Activated CD4-positive, alpha-beta memory T cell treated with anti-CD3 and anti-CD28 coated beads for 36 hours (primary cell): ENCODE measurements at regions not wholly inside any gene's neighbourhood (a gene's known extent, or its start where the extent isn't known, plus 50 kb on each side); places are given as distances from the start of the nearest gene placed in this dataset.

Experiments
- CTCF ChIA-PET: fragments of 350-600 bp; sonication (Branson Sonifier 250); formaldehyde crosslinking; loops from one replicate; lab custom pipeline; 2021; ENCODE audit warnings: antibody characterized with exemption, inconsistent platforms; lab: Charles Lee
- POLR2A ChIA-PET: fragments of 350-600 bp; sonication (Branson Sonifier 250); formaldehyde crosslinking; loops from one replicate; lab custom pipeline; 2021; ENCODE audit warnings: antibody characterized with exemption; lab: Charles Lee
- DNase-seq: peaks from one replicate; pipeline ENCODE4 v3.0.0-alpha.2; 2020
- H3K27ac Mint-ChIP-seq: one replicate; pipeline ENCODE4 v1.8.0; 2021; ENCODE audit warnings: mixed read lengths
- H3K27me3 Mint-ChIP-seq: one replicate; pipeline ENCODE4 v1.8.0; 2021; ENCODE audit warnings: mixed read lengths
- H3K36me3 Mint-ChIP-seq: one replicate; pipeline ENCODE4 v1.8.0; 2021; ENCODE audit warnings: mixed read lengths
- H3K4me1 Mint-ChIP-seq: one replicate; pipeline ENCODE4 v1.8.0; 2021; ENCODE audit warnings: low read depth, mixed read lengths
- H3K4me3 Mint-ChIP-seq: one replicate; pipeline ENCODE4 v1.8.0; 2021; ENCODE audit warnings: mild to moderate bottlenecking, mixed read lengths
- H3K9me3 Mint-ChIP-seq: one replicate; pipeline ENCODE4 v1.8.0; 2021; ENCODE audit warnings: mixed read lengths
- intact Hi-C: fragments of 100-400 bp; cut with micrococcal nuclease; formaldehyde crosslinking; loops from one replicate; pipeline ENCODE4 v1.15.1; 2023

- Mint-ChIP-seq H3K27ac (no peak overlapping the region), H3K27me3 (no peaks in the 10 kb centered on the region), H3K4me3 (no peak overlapping the region), H3K36me3 (no peaks in the 10 kb centered on the region), H3K4me1 (no peaks in the 10 kb centered on the region), H3K9me3 (no peaks in the 10 kb centered on the region)
- DNase-seq: no peak
- CTCF ChIA-PET: no interaction called here
- intact Hi-C loops: no loop called here
- POLR2A ChIA-PET: no interaction called here
Measured at GRCh38 chr13:104691767-104692467, 1625.7 kb upstream of the SLC10A2 start.

GRCh38 chr13:104686484-104686883 is 1620.3 kb upstream of the SLC10A2 start:
- POLR2A ChIA-PET: no interaction called here
- no peaks in the 10 kb centered on the region for H3K9me3 Mint-ChIP-seq
- DNase-seq: no peak
- no peaks in the 10 kb centered on the region for H3K27me3 Mint-ChIP-seq
- H3K4me3 Mint-ChIP-seq: no peak overlapping the region
- H3K36me3 Mint-ChIP-seq: no peaks in the 10 kb centered on the region
- CTCF ChIA-PET: no interaction called here
- no peak overlapping the region for H3K27ac Mint-ChIP-seq
- intact Hi-C loops: no loop called here
- no peaks in the 10 kb centered on the region for H3K4me1 Mint-ChIP-seq

DNA sequence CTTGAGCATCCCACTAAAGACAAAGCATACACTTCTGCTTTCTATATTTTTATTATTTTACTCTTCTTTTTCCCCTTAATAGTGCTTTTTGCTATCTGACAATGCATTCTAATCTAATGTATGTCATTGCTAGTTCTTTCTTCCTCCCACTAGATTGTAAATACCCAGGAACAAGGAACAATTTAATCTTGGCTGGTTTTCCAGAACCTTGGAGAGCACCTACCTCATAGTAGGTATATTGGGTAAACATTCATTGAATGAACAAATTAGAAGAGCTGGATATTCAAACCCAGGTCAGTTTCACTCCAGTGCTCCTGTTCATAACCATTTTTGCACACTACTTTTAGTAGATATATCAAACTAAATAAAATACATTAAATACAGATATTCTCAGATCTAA is 1617.6 kb upstream of the SLC10A2 start:
- intact Hi-C loops: no loop called here
- Mint-ChIP-seq H3K4me3 (no peak overlapping the region), H3K27ac (no peak overlapping the region), H3K9me3 (no peaks in the 10 kb centered on the region), H3K27me3 (no peaks in the 10 kb centered on the region), H3K36me3 (no peaks in the 10 kb centered on the region), H3K4me1 (no peaks in the 10 kb centered on the region)
- ChIA-PET POLR2A (no interaction called here), CTCF (no interaction called here)
- DNase-seq: no peak

DNA sequence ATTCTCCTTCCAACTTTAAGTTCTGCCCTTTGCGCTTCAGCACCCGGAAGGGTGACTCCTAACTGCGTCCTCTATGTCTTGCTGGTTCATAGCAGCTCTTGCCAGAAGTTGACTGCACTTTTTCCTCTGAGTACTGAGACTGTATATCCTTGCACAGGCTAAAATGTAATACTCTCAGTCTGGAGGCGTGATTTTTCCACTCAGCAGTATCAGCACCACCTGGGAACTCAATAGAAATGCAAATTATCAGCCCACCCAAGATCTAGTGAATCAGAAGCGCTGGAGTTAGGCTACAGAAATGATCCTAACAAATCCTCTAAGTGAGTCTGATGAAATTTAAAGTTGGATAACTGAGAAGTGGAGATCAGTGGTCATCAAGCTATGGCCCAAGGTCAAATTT is 1611.9 kb upstream of the SLC10A2 start:
- POLR2A ChIA-PET: no interaction called here
- H3K36me3 Mint-ChIP-seq: no peaks in the 10 kb centered on the region
- H3K9me3 Mint-ChIP-seq: no peaks in the 10 kb centered on the region
- H3K4me3 Mint-ChIP-seq: no peak overlapping the region
- CTCF ChIA-PET: no interaction called here
- H3K27me3 Mint-ChIP-seq: no peaks in the 10 kb centered on the region
- no peak overlapping the region for H3K27ac Mint-ChIP-seq
- no peaks in the 10 kb centered on the region for H3K4me1 Mint-ChIP-seq
- intact Hi-C loops: no loop called here
- no peak for DNase-seq

DNA sequence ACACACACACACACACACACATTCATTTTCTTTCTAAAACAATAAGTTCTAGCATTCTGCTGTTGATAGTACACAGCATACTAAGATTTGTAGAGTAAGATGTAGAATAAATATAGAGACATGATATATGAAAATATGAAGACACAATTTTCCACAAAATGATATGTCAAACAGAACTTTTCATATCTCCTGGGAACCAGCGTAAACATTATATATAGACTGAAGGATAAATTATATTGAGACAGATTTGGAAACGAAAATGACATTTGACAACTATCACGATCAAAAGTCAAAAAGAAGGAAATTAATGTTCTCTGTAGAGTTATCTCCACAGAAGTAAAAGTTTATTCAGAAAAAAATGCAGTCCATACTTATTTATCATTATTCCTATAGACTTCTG is 1605.7 kb upstream of the SLC10A2 start:
- Mint-ChIP-seq H3K27ac (no peak overlapping the region), H3K36me3 (no peaks in the 10 kb centered on the region), H3K4me1 (no peaks in the 10 kb centered on the region), H3K9me3 (no peaks in the 10 kb centered on the region), H3K4me3 (no peak overlapping the region), H3K27me3 (no peaks in the 10 kb centered on the region)
- ChIA-PET POLR2A (no interaction called here), CTCF (no interaction called here)
- DNase-seq: no peak
- intact Hi-C loops: no loop called here

DNA sequence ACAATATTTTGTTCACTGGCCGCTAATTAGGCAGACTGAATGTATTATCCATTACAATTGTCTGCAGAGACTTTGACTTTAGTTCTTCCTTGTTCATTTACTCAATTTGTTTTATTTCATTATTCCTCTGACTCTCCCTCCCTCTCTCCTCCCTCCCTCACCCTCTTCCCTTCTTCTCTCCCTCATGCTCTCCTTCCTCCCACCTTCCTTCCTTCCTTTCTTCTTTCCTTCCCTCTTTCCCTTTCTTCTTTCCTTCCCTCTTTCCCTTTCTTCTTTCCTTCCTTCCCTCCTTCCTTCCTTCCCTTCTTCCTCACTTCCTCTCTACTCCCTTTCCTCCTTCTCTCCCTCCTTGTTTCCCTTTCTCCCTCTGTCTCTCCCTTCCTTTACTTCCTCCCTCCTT is 1591.0 kb upstream of the SLC10A2 start:
- Mint-ChIP-seq H3K27me3 (no peaks in the 10 kb centered on the region), H3K4me1 (no peaks in the 10 kb centered on the region), H3K36me3 (no peaks in the 10 kb centered on the region), H3K4me3 (no peak overlapping the region), H3K9me3 (no peaks in the 10 kb centered on the region), H3K27ac (no peak overlapping the region)
- ChIA-PET CTCF (interaction anchor here (0.6 kb wide), 1 partner anchor 296 kb away, joined by 3 read pairs; no protein-coding TSS in a partner anchor), POLR2A (no interaction called here)
- intact Hi-C loops: no loop called here
- no peak for DNase-seq

DNA sequence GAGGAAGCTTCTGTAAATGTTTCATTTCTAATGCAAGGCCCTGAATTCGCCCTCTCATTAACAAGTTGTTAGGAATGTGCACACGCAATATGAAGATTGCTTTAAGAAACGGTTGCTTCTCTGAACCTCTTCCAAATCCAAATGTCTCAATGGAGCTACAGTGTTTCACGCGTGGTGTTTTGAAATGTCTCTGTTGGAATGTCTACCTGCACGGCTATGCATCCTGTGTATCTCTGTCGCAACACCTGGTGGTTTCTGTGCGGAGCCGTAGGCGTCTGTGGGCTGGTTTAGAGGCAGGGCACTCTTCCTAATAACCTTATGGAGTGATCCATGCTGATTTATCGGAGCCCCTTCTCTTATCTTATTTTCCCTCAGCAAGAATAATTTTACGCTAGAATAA is 1584.2 kb upstream of the SLC10A2 start:
- ChIA-PET POLR2A (no interaction called here), CTCF (no interaction called here)
- H3K36me3 Mint-ChIP-seq: no peaks in the 10 kb centered on the region
- no peaks in the 10 kb centered on the region for H3K9me3 Mint-ChIP-seq
- DNase-seq: no peak
- intact Hi-C loops: no loop called here
- no peak overlapping the region for H3K4me3 Mint-ChIP-seq
- H3K4me1 Mint-ChIP-seq: no peaks in the 10 kb centered on the region
- no peak overlapping the region for H3K27ac Mint-ChIP-seq
- H3K27me3 Mint-ChIP-seq: no peaks in the 10 kb centered on the region

DNA sequence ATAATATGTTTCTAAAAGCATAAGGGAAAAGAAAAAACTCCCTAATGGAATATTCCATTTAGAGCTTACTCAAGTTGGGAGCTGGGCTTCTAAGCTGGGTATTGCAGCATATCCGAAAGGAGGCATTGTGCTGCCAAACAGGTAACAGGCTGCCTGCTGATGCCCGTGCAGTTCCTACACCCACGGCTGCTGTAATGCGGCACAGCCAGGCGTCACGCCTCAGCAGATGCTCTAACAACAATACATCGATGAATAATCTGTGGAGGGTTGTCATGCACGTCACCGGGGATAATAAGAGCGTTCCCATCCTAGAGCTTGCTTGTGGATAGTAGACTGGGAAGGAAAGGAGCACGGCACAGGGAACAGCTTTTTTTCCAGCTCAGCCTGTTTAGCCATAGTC is 1582.1 kb upstream of the SLC10A2 start:
- intact Hi-C loops: no loop called here
- Mint-ChIP-seq H3K9me3 (no peaks in the 10 kb centered on the region), H3K27ac (no peak overlapping the region), H3K27me3 (no peaks in the 10 kb centered on the region), H3K4me1 (no peaks in the 10 kb centered on the region), H3K4me3 (no peak overlapping the region), H3K36me3 (no peaks in the 10 kb centered on the region)
- POLR2A ChIA-PET: no interaction called here
- no peak for DNase-seq
- CTCF ChIA-PET: no interaction called here

GRCh38 chr13:104645786-104646185 is 1579.6 kb upstream of the SLC10A2 start:
- no peak for DNase-seq
- CTCF ChIA-PET: no interaction called here
- H3K27ac Mint-ChIP-seq: no peak overlapping the region
- H3K4me1 Mint-ChIP-seq: no peaks in the 10 kb centered on the region
- H3K4me3 Mint-ChIP-seq: no peak overlapping the region
- no peaks in the 10 kb centered on the region for H3K9me3 Mint-ChIP-seq
- intact Hi-C loops: no loop called here
- H3K27me3 Mint-ChIP-seq: no peaks in the 10 kb centered on the region
- H3K36me3 Mint-ChIP-seq: no peaks in the 10 kb centered on the region
- POLR2A ChIA-PET: no interaction called here

GRCh38 chr13:104641309-104641708 is 1575.1 kb upstream of the SLC10A2 start:
- CTCF ChIA-PET: no interaction called here
- intact Hi-C loops: no loop called here
- Mint-ChIP-seq H3K4me3 (no peak overlapping the region), H3K36me3 (no peaks in the 10 kb centered on the region), H3K27ac (no peak overlapping the region), H3K4me1 (no peaks in the 10 kb centered on the region), H3K27me3 (no peaks in the 10 kb centered on the region), H3K9me3 (no peaks in the 10 kb centered on the region)
- POLR2A ChIA-PET: no interaction called here
- DNase-seq: no peak

DNA sequence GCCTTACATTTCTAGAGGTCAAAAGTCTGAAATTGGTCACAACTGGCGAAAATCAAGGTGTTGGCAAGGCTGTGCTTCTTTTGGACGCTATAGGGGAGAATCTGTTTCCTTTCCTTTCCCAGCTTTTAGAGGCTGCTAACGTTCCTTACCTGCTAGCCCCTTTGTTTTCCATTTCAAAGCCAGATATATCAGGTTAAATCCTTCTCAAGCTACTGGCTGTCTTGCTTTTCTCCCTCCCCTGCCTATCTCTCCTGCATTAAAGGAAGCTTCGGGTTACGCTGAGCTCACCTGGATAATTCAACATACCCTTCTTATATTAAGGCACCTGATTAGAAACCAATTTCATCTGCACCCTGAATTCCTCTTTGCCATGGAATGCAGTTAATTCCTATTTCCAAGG is 1569.7 kb upstream of the SLC10A2 start:
- POLR2A ChIA-PET: no interaction called here
- H3K9me3 Mint-ChIP-seq: no peaks in the 10 kb centered on the region
- H3K4me3 Mint-ChIP-seq: no peak overlapping the region

DNA sequence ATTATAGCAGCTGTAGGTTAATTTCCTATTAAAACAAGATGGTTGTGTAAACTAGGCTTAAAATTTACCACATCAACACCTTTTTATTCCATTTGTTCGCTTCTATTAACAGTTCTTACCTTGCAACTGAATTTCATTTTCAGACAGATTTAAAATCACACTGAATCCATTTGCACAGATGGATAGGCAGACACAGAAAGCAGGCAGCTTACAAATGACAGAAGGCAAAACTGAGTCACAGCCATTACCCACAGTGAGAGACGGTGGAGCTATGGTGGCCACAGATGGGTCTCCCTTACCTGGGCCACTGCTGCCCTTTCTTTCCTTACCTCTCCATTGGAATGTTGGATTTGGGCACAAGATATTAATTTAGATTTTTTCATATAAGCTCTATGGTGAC is 1567.8 kb upstream of the SLC10A2 start:
- no peaks in the 10 kb centered on the region for H3K4me1 Mint-ChIP-seq
- H3K9me3 Mint-ChIP-seq: no peaks in the 10 kb centered on the region
- POLR2A ChIA-PET: no interaction called here
- H3K4me3 Mint-ChIP-seq: no peak overlapping the region
- CTCF ChIA-PET: no interaction called here
- H3K36me3 Mint-ChIP-seq: no peaks in the 10 kb centered on the region
- H3K27me3 Mint-ChIP-seq: no peaks in the 10 kb centered on the region
- intact Hi-C loops: loop anchor here (10.0 kb wide), 1 partner anchor 119 kb away; no protein-coding TSS in a partner anchor
- DNase-seq: no peak
- no peak overlapping the region for H3K27ac Mint-ChIP-seq

More for the DNA sequence above, 1569.7 kb upstream of the SLC10A2 start:
- no peaks in the 10 kb centered on the region for H3K27me3 Mint-ChIP-seq
- H3K36me3 Mint-ChIP-seq: no peaks in the 10 kb centered on the region
- intact Hi-C loops: loop anchor here (10.0 kb wide), 1 partner anchor 121 kb away; no protein-coding TSS in a partner anchor
- no peak overlapping the region for H3K27ac Mint-ChIP-seq
- DNase-seq: no peak
- no peaks in the 10 kb centered on the region for H3K4me1 Mint-ChIP-seq
- CTCF ChIA-PET: no interaction called here

DNA sequence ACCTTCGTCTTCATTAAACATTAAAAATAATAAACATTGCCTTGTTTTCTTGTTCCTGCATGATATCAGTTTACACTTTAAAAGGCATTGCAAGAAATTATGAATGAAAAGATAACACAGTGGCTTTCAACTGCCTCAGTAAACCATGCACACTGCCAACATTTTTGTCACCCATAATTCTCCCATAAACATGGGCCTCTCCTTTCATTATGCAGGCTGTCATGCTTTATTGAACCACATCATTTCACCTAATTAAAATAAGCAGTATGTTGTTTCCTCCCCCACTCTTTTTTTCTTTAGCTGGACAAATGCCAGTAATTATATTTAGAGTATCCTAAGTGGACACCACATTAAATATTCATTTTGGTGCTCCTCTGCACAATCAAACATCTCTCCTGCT is 1566.5 kb upstream of the SLC10A2 start:
- no peaks in the 10 kb centered on the region for H3K36me3 Mint-ChIP-seq
- H3K27me3 Mint-ChIP-seq: no peaks in the 10 kb centered on the region
- H3K27ac Mint-ChIP-seq: no peak overlapping the region
- no peaks in the 10 kb centered on the region for H3K9me3 Mint-ChIP-seq
- no peaks in the 10 kb centered on the region for H3K4me1 Mint-ChIP-seq
- intact Hi-C loops: loop anchor here (10.0 kb wide), 1 partner anchor 118 kb away; no protein-coding TSS in a partner anchor
- H3K4me3 Mint-ChIP-seq: no peak overlapping the region
- no peak for DNase-seq
- CTCF ChIA-PET: no interaction called here
- POLR2A ChIA-PET: no interaction called here
